ENCODE measurements at regions not wholly inside any gene's neighbourhood (a gene's known extent, or its start where the extent isn't known, plus 50 kb on each side); places are given as distances from the start of the nearest gene placed in this dataset.

DNA sequence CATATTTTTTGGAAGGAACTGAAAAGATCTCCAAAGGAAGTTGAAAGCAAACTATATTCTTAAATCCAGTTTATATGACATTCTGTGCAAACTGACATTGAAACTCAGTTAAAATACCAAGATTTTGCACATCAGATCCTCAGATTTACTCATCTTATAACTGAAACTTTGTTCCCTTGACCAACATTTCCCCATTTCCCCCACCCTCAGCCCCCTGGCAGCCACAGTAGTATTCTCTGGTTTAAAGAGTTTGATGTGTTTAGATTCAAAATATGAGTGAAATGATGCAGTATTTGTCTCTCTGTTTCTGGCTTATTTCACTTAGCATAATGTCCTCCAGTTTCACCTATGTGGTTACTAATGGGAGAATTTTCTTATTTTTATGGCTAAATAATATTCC, 99.2 kb upstream of the ITGA4 start:
- Histone ChIP-seq H3K4me1 (ENCODE audit: insufficient read depth, low read length) (no peaks in the 10 kb centered on the region), H3K36me3 (replicated peaks in 1 of 2; ENCODE audit: control insufficient read depth in 1 of 2, insufficient read depth in 2 of 2, low read length in 2 of 2) (no peaks in the 10 kb centered on the region), H2AFZ (ENCODE audit: low read length) (no peak overlapping the region), H3K27ac (ENCODE audit: extremely low read length, insufficient read depth, low read length) (no peak overlapping the region), H3K27me3 (ENCODE audit: control insufficient read depth in 1 of 2, insufficient read depth in 2 of 2, low read length in 2 of 2) (no peaks in the 10 kb centered on the region), H3K79me2 (ENCODE audit: insufficient read depth, low read length) (no peaks in the 10 kb centered on the region), H3K9ac (ENCODE audit: insufficient read depth, low read depth, low read length) (no peak overlapping the region), H3K9me3 (ENCODE audit: low read length) (no peaks in the 10 kb centered on the region), H4K20me1 (ENCODE audit: insufficient read depth, low read length) (no peaks in the 10 kb centered on the region), H3K4me2 (ENCODE audit: low read depth, low read length) (no peak overlapping the region), H3K4me3 (replicated peaks in 1 of 3; ENCODE audit: insufficient read depth in 1 of 3, low read depth in 2 of 3, low read length in 3 of 3) (no peak overlapping the region)
- intact Hi-C loops (cut with micrococcal nuclease; ENCODE audit: unreplicated experiment) = no loop called here
- no peak for FAIRE-seq
- no TSS peak for BruUV-seq (replicated peaks)
- in situ Hi-C loops (cut with HindIII; ENCODE audit: extremely low pct_ligation_motif_present, low pct_unique_long_range_greater_than_20kb) = no loop called here
- no peak for ATAC-seq
- ChIA-PET POLR2A (no interaction called here), CTCF (ENCODE audit: low intra/inter-chr PET ratio, low total read pairs) (no interaction called here)
- TF ChIP-seq JARID2 (CRISPR knock-in tag; IDR thresholded peaks at IDR 0.05; ENCODE audit: insufficient replicate concordance) = no peak
- TF ChIP-seq TIGD3 (CRISPR knock-in tag; IDR thresholded peaks at IDR 0.05; ENCODE audit: borderline replicate concordance) = no peak
- DNase-seq (ENCODE audit: low spot score) = no peak

DNA sequence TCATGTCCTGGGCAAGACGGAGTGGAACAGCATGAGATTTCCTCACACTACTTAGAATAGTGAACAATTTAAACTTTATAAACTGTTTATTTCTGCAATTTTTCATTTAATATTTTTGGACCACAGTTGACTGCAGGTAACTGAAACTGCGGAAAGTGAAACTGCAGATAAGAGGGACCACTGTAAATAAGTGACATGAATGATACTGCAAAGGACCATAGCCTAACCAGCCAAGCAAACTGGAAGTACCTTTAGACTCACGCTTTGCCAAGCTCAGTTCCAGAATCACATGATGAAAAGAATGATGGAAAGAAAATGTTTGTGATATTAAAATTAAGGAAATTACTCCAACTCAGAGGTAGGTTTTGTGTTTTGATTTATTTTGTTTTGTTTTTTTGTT, 94.6 kb upstream of the ITGA4 start:
- H3K27me3 ChIP-seq (ENCODE audit: control insufficient read depth in 1 of 2, insufficient read depth in 2 of 2, low read length in 2 of 2) = no peaks in the 10 kb centered on the region
- H3K27ac ChIP-seq (ENCODE audit: extremely low read length, insufficient read depth, low read length) = no peak overlapping the region
- H3K4me3 ChIP-seq (replicated peaks in 1 of 3; ENCODE audit: insufficient read depth in 1 of 3, low read depth in 2 of 3, low read length in 3 of 3) = no peak overlapping the region
- H3K9me3 ChIP-seq (ENCODE audit: low read length) = no peaks in the 10 kb centered on the region
- H3K9ac ChIP-seq (ENCODE audit: insufficient read depth, low read depth, low read length) = no peak overlapping the region
- H4K20me1 ChIP-seq (ENCODE audit: insufficient read depth, low read length) = no peaks in the 10 kb centered on the region
- in situ Hi-C loops (cut with HindIII; ENCODE audit: extremely low pct_ligation_motif_present, low pct_unique_long_range_greater_than_20kb) = no loop called here
- FAIRE-seq (no peak), ATAC-seq (no peak), DNase-seq (ENCODE audit: low spot score) (no peak)
- H3K4me1 ChIP-seq (ENCODE audit: insufficient read depth, low read length) = no peaks in the 10 kb centered on the region
- intact Hi-C loops (cut with micrococcal nuclease; ENCODE audit: unreplicated experiment) = no loop called here
- POLR2A ChIA-PET = no interaction called here
- no peak overlapping the region for H2AFZ ChIP-seq (ENCODE audit: low read length)
- CTCF ChIA-PET (ENCODE audit: low intra/inter-chr PET ratio, low total read pairs) = no interaction called here
- no peak for TF ChIP-seq ZNF296 (CRISPR knock-in tag; conservative IDR thresholded peaks at IDR 0.05)
- TF ChIP-seq FOXK2 (IDR thresholded peaks at IDR 0.05) = no peak
- no peak for TF ChIP-seq JARID2 (CRISPR knock-in tag; IDR thresholded peaks at IDR 0.05; ENCODE audit: insufficient replicate concordance)
- TF ChIP-seq ZNF260 (CRISPR knock-in tag; IDR thresholded peaks at IDR 0.05; ENCODE audit: borderline replicate concordance, low read depth) = no peak
- no peak for TF ChIP-seq ZMYM2 (CRISPR knock-in tag; IDR thresholded peaks at IDR 0.05)
- no peak for TF ChIP-seq REL (CRISPR knock-in tag; conservative IDR thresholded peaks at IDR 0.05)
- no peak for TF ChIP-seq SMAD3 (CRISPR knock-in tag; IDR thresholded peaks at IDR 0.05)
- TF ChIP-seq ZNF430 (CRISPR knock-in tag; IDR thresholded peaks at IDR 0.05) = no peak
- TF ChIP-seq ZNF691 (CRISPR knock-in tag; IDR thresholded peaks at IDR 0.05; ENCODE audit: borderline replicate concordance, low read depth) = no peak
- no peak for TF ChIP-seq STAG1 (CRISPR knock-in tag; IDR thresholded peaks at IDR 0.05)
- no peak overlapping the region for H3K4me2 ChIP-seq (ENCODE audit: low read depth, low read length)
- 9% methylated on average over 3 of the region's 3 CpGs for WGBS (ENCODE audit: low lambda C conversion rate)
- BruUV-seq (replicated peaks) = no TSS peak
- H3K36me3 ChIP-seq (replicated peaks in 1 of 2; ENCODE audit: control insufficient read depth in 1 of 2, insufficient read depth in 2 of 2, low read length in 2 of 2) = no peaks in the 10 kb centered on the region
- no peaks in the 10 kb centered on the region for H3K79me2 ChIP-seq (ENCODE audit: insufficient read depth, low read length)

Data from HepG2 (cell line).